Right hindlimb (tissue), 1 donor: ENCODE measurements at regions not wholly inside any gene's neighbourhood (a gene's known extent, or its start where the extent isn't known, plus 50 kb on each side); places are given as distances from the start of the nearest gene placed in this dataset.

ENCODE experiments used
- DNase-seq: peaks from one replicate; pipeline ENCODE4 v3.0.0-alpha.2; 2018

GRCh38 chr2:18752667-18753422 lies 163.5 kb upstream of the NT5C1B start:
- DNase-seq: no peak

- DNase-seq: peak; percentile 39
Observed at GRCh38 chr2:18752022-18752493, 162.7 kb upstream of the NT5C1B start.

GRCh38 chr2:18750672-18751554 lies 161.5 kb upstream of the NT5C1B start:
- no peak for DNase-seq

GRCh38 chr2:18749912-18750526 lies 160.7 kb upstream of the NT5C1B start:
- DNase-seq: peak; percentile 70

GRCh38 chr2:18745431-18746272 lies 156.3 kb upstream of the NT5C1B start:
- no peak for DNase-seq

GRCh38 chr2:18741895-18742732 lies 152.7 kb upstream of the NT5C1B start:
- DNase-seq: peak; percentile 56

GRCh38 chr2:18741191-18741590 lies 151.8 kb upstream of the NT5C1B start:
- DNase-seq: no peak

GRCh38 chr2:18740474-18740881 lies 151.1 kb upstream of the NT5C1B start:
- DNase-seq: peak; percentile 74

GRCh38 chr2:18731666-18732065 lies 142.3 kb upstream of the NT5C1B start:
- DNase-seq: no peak

GRCh38 chr2:18724371-18725145 lies 135.2 kb upstream of the NT5C1B start:
- DNase-seq: no peak

GRCh38 chr2:18723219-18723618 lies 133.8 kb upstream of the NT5C1B start:
- no peak for DNase-seq

GRCh38 chr2:18722101-18722500 lies 132.7 kb upstream of the NT5C1B start:
- no peak for DNase-seq

GRCh38 chr2:18721038-18721922 lies 131.9 kb upstream of the NT5C1B start:
- DNase-seq: peak; percentile 34

GRCh38 chr2:18719978-18720775 lies 130.8 kb upstream of the NT5C1B start:
- no peak for DNase-seq

- no peak for DNase-seq
Observed at GRCh38 chr2:18708203-18708715, 118.9 kb upstream of the NT5C1B start.

- DNase-seq: no peak
Observed at GRCh38 chr2:18706001-18706400, 116.6 kb upstream of the NT5C1B start.

- DNase-seq: no peak
Observed at GRCh38 chr2:18704276-18704675, 114.9 kb upstream of the NT5C1B start.

- DNase-seq: no peak
Observed at GRCh38 chr2:18703555-18703954, 114.2 kb upstream of the NT5C1B start.

GRCh38 chr2:18701981-18702380 lies 112.6 kb upstream of the NT5C1B start:
- DNase-seq: no peak
